Erythroblast (primary cell): ENCODE measurements at regions not wholly inside any gene's neighbourhood (a gene's known extent, or its start where the extent isn't known, plus 50 kb on each side); places are given as distances from the start of the nearest gene placed in this dataset.

Experiments used
- GATA1 ChIP-seq: IDR thresholded peaks from 2 replicates; pipeline ENCODE4 v1.6.1; 2011; ENCODE audit warnings: low read depth, mild to moderate bottlenecking, control low read depth, low read length, moderate library complexity
- POLR2A ChIP-seq: IDR thresholded peaks from 2 replicates; pipeline ENCODE4 v1.6.1; 2011; ENCODE audit warnings: mild to moderate bottlenecking, low read length

DNA sequence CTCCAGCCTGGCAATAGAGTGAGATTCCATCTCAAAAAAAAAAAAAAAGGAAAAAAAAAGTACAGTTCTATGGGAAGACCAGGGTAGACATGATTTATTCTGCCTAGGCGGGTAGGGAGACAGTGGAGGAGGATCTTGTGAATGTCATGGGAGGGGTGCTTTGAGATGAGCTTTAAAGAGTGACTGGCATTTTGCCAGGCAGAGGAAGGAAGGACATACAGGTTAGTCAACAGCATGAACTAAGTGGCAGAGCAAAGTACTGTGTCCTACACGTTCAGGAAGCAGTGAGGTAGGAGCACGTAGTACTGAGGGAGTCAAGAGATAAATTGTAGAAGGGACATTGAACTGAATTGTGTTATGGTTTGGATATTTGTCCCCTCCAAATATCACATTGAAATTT is 451.5 kb downstream of the TOX3 start:
- TF ChIP-seq POLR2A (no peak), GATA1 (no peak)
